ENCODE measurements at regions not wholly inside any gene's neighbourhood (a gene's known extent, or its start where the extent isn't known, plus 50 kb on each side); places are given as distances from the start of the nearest gene placed in this dataset.

DNA sequence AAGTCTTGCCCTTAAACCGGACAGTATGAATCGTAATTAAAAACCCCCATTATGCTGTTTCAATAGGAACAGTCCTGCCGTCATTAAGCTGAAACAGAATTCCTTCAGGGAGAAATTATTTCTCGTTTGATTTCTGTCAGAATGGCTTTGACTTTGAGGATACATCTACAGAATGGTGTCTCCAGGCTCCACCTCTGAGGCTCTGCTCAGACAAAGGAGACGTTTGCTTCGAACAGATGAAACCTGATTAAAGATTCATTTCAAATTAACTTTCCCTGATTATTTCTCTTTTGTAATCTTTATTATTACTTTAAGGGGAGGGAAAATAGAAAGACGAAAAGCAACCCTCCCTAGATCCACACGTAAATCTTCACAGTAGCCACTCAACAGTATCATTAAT lies 106.9 kb downstream of the TMEM114 start:
- TF ChIP-seq, protein P1, sequence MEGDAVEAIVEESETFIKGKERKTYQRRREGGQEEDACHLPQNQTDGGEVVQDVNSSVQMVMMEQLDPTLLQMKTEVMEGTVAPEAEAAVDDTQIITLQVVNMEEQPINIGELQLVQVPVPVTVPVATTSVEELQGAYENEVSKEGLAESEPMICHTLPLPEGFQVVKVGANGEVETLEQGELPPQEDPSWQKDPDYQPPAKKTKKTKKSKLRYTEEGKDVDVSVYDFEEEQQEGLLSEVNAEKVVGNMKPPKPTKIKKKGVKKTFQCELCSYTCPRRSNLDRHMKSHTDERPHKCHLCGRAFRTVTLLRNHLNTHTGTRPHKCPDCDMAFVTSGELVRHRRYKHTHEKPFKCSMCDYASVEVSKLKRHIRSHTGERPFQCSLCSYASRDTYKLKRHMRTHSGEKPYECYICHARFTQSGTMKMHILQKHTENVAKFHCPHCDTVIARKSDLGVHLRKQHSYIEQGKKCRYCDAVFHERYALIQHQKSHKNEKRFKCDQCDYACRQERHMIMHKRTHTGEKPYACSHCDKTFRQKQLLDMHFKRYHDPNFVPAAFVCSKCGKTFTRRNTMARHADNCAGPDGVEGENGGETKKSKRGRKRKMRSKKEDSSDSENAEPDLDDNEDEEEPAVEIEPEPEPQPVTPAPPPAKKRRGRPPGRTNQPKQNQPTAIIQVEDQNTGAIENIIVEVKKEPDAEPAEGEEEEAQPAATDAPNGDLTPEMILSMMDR (IDR thresholded peaks at IDR 0.05; ENCODE audit: low read depth, low read length): no peak
- no peak for DNase-seq (ENCODE audit: extremely low read depth, low read depth)

DNA sequence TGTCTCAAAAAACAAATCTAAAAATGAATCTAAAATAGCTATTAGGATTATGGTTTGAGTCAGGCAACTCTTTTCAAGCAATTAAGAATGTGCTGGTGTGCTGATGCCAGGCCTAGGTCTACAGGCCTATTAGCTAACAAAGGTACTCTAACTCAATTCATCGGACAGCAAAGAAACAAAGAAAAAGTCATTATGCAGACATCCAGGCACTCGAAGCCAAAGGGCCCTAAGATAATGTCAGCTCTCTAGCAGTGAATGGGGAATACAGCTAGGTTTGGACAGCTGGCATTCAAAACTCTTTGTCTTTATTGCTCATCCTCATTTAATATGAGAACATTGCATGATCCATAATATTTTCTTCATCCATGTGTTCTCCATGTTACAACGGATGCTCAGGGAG lies 108.5 kb downstream of the TMEM114 start:
- DNase-seq (ENCODE audit: extremely low read depth, low read depth): no peak
- TF ChIP-seq, protein P1 (IDR thresholded peaks at IDR 0.05; ENCODE audit: low read depth, low read length): no peak

DNA sequence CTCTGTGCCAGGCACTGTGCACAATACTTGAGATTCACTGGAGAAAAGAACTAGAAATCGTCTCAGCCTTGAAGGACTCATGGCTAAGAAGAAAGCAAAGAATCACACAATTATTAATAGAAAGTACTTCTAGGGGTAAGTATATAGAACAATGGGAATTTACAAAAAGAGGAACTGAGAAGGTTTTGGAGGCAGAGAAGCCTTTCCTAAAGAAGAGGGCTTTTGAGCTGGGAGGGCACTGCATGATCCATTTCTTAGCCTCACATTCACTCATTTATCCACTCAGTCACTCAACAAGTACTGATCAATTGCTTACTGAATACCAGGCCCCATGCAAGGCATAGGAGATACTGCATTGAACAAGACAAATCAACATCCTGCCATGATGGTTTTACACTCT lies 113.5 kb downstream of the TMEM114 start:
- DNase-seq (ENCODE audit: extremely low read depth, low read depth): no peak
- TF ChIP-seq, protein P1 (IDR thresholded peaks at IDR 0.05; ENCODE audit: low read depth, low read length): no peak

DNA sequence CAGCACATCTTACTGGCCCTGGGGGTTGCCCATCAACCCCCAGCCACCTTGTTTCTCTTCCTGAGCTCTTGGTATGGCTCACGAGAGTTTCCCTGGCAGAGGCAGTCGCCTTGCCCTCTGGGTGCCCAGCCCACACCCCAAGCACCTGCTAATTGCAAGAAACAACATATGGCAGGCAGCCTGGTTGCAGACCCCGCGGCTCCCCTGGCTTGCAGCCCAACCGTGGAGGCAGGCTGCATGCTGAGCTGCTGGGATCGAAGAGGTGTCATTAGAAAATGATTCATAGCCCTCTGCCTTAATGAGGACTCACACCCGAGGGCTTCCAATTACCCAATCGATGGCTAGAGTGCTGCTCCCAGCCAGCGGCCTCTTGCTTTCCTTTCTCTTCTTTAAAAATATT lies 115.7 kb downstream of the TMEM114 start:
- DNase-seq (ENCODE audit: extremely low read depth, low read depth): no peak
- TF ChIP-seq, protein P1 (IDR thresholded peaks at IDR 0.05; ENCODE audit: low read depth, low read length): no peak

DNA sequence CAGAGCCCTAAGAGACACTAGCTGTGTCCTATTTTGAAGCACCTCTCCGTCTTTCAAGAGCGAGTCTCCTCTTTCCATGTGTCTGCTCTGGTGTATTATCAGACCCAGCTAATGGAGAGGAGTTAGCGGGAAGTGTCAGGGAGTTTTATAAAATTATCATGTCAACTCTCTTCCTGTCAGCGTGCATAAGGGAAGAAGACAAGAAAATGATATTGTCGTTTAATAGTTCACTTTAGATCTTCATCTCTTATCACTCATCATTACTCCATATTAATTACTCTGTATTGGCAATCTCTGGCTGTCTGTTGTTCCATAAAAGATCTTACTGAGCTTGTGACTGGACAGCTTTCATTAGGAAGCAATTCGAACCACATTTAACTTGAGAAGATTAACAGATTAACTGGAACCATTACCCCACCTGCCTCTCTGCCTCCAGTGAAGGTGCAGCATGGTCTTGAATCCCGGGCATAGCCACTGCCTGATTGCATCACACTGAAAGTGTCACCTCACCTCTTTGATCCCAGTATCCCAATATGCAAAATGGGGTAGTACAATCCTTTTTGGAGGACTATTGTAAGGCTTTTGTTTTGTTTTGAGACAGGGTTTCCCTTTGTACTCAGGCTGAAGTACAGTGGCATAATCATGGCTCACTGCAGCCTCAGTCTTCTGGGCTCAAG lies 121.1 kb downstream of the TMEM114 start:
- DNase-seq (ENCODE audit: extremely low read depth, low read depth): no peak
- TF ChIP-seq, protein P1 (IDR thresholded peaks at IDR 0.05; ENCODE audit: low read depth, low read length): no peak

DNA sequence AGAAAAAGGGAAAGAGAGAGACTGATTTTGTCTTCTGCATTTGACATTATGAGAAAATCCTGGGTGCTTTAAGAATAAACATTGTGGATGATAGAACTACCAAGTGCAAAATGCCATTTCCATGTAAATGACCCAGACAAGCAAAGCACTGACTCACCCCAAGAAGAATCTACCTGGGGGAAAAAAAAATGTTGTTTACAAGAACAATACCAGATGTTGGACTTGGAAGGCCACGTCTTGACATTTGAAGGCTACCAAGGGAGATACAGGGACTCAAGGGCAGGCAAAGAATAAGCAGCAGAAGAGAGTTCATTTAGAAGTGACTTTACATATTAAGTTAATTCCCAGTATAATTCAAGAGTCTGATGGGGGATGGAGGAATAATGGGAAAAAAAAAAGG lies 125.3 kb downstream of the TMEM114 start:
- TF ChIP-seq, protein P1 (IDR thresholded peaks at IDR 0.05; ENCODE audit: low read depth, low read length): no peak
- DNase-seq (ENCODE audit: extremely low read depth, low read depth): no peak

DNA sequence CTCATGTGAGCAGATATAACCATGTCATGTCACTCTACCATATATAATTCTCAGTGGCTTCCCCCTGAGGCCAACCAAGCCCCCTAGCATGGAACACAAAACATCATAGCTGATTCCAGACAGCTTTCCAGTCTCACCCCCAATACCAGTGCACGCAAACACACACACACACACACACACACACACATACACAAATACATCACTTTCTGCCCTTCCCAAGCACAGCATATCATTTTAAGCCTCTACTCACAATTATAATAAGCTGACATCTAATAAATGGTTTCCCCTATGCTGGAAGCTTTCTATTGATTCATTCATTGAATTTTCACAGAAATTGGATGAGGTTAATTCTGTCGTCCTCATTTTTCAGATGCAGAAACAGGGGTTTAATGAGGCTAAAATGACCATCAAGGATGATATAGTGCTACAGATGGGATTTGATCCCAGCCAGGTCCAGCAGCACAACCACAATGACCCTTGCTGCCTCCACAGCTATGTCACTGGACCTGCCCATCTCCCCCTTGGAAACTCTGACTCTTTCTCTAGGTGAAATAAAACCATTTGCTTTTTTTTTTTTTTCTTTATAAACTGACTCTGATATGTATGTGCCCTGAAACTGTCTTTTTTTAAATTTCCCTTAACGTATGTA lies 131.1 kb downstream of the TMEM114 start:
- TF ChIP-seq, protein P1 (IDR thresholded peaks at IDR 0.05; ENCODE audit: low read depth, low read length): no peak
- DNase-seq (ENCODE audit: extremely low read depth, low read depth): no peak
